Caki2 (cell line): ENCODE measurements at regions not wholly inside any gene's neighbourhood (a gene's known extent, or its start where the extent isn't known, plus 50 kb on each side); places are given as distances from the start of the nearest gene placed in this dataset.
A peak's percentile ranks its signal among the peaks of the same experiment; 100 is the strongest.

Source experiments
- DNase-seq: peaks from one replicate; pipeline ENCODE4 v3.0.0-alpha.2; 2015; ENCODE audit warnings: low read depth
- in situ Hi-C: cut with HindIII; loops from 2 replicates; pipeline ENCODE4 v1.10.0; 2016; ENCODE audit warnings: low sequenced_read_pairs, low pct_unique_long_range_greater_than_20kb, mixed read lengths

DNA sequence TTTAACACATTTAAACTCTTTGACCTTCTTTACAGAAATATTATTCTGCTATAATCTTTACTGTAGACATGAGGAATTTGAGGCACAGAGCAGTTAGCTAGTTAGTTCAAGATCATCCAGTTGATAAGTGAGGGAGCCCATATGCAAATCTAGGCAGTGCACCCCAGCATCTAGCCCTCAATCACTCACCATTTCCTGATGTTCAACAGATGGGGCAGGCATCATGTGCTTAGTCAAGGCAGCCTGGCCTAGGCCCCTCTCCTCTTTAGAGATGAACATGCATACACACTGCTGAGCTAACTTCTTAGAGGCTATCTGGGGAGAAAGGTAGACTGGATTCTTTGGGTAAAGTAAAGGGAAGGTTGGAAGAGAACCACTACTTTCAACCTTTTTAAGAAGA lies 206.8 kb upstream of the SLC24A2 start:
- in situ Hi-C loops = no loop called here
- no peak for DNase-seq

DNA sequence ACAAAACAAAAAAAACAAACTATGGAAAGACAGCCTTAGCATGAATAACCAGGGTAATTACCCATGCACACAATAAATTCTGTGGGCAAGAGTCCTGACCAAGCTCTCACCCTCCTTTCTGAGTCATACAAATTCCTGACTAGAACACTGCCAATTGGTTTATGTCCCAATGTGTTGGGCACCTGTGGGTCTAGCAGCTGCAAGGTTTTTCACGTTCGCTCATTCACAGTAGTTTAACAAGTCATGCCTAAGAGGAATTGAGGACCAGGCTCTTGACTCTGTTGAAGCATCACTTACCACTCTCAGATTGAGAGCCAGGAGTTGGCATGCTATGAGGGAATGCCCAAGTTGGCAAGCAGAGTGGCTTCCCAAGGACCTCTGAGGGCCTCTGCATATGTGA lies 205.5 kb upstream of the SLC24A2 start:
- DNase-seq = peak; percentile 69
- in situ Hi-C loops = no loop called here

DNA sequence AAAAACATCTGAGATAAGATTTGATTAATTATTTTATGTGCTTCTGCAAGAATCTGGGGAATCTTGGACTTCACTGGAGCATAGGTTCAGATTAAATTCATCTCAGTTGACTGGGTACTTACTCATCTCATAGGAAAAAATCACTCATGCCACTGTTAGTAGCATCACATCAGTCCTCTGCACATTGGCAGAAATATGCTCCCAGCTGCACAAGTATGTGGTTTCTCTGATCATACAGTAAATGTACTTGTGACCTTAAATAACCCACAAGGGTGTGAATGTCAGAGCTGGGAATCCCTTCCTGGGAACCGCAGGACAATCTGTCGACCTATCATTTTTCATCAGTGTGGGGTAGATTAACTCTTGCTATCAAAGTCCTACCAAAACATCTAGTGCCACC lies 203.7 kb upstream of the SLC24A2 start:
- DNase-seq = peak; percentile 42
- in situ Hi-C loops = no loop called here

GRCh38 chr9:19989213-19989612 lies 200.4 kb upstream of the SLC24A2 start:
- DNase-seq = no peak
- in situ Hi-C loops = no loop called here

DNA sequence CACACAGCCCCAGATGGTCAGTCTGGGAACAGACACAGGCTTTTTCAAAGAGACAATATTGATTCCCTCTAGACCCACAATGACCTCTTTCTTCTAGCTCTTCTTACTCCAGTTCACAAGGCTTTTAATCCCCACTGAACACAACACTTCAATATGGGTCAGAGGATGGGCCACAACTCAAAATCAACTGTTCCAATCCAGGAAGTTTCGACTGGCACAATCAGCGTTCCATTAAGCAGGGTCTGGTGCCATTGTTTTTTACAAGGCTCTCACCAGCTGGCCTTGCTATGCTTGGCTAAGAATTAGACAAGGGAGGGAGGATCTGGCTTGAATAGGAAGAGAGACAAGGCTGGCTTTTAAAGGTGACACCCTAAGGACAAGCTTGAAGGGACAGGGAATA lies 199.4 kb upstream of the SLC24A2 start:
- in situ Hi-C loops = no loop called here
- DNase-seq = no peak

GRCh38 chr9:19985081-19985480 lies 196.2 kb upstream of the SLC24A2 start:
- in situ Hi-C loops = no loop called here
- no peak for DNase-seq

- in situ Hi-C loops = no loop called here
Observed at GRCh38 chr9:19976226-19976625, 187.4 kb upstream of the SLC24A2 start.

GRCh38 chr9:19975499-19975898 lies 186.7 kb upstream of the SLC24A2 start:
- in situ Hi-C loops = no loop called here
- no peak for DNase-seq

More at GRCh38 chr9:19976226-19976625, 187.4 kb upstream of the SLC24A2 start:
- DNase-seq = no peak

DNA sequence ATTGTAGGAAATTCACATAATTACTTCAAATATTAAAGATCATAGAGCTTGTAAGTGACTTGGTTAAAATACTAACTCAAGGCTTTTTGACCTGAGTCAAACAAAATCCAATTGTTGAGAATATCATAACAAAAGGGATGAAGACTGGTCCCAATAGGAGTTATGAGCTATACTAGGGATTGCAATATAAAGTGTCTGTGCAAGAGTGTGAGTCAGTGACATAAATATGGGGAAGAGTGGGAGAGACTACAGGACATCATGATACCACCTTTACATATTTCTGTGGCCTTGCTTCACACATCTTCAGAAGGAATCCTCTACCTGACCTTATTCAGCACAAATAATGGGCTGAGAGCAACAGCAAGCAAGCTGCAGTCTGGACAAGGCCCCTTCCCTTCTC lies 180.9 kb upstream of the SLC24A2 start:
- in situ Hi-C loops = no loop called here
- DNase-seq = no peak

DNA sequence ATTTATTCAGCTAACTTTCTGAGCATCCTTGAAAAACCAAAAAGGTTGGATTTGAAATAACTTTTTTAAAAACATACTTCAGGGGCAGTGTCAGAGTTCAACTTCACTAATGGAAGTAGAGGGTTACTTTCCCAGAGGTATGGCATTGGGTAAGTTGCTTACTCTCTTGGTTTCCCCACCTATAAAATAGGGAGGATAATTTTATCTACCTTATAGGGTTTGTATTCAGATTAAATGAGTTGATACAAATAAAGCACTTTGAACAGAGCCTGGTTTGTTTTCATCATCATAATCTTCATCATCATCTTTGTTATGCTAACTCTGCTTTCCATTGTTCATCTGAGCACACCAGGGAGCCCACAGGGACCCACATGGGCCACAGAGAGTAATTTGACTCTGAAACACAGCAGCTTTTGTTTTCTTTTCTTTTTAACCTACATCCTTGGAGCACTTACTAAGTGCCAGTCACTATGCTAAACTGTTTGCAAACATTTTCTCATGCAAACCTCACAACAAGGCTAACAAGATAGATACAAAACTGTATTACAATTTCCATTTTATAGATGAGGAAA lies 179.1 kb upstream of the SLC24A2 start:
- no peak for DNase-seq
- in situ Hi-C loops = no loop called here

DNA sequence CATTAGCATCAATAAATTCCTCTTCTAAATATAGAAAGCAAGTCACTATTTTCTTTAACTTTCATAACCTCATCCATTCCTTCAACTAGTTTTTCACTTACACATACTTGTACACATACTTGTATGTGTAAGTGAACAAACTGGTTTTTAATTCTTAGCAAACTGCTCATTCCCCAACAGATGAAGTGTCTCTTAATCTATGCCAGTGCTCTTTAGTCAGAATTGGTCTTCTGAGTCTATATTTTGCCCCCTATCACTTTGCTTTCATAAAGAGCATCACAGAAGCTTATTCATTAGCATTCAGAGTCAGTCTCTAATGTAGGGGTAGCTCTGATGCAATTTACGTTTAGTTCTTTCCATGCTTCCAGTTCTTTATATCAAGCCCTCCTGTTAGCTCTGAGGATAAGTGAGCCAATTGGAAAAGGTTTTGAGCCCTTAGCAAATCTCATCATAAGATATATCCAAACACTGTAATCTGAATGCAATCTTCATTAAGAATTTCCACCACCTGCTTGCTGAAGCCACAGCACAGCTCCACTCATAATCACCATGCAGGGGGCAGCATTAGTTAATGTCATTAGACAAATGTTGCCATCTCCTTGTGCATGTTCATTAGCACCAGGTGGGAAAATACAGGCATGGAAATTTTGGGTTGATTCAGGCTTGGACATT lies 178.5 kb upstream of the SLC24A2 start:
- DNase-seq = no peak
- in situ Hi-C loops = no loop called here

- in situ Hi-C loops = no loop called here
- no peak for DNase-seq
Observed at GRCh38 chr9:19965336-19965735, 176.5 kb upstream of the SLC24A2 start.

GRCh38 chr9:19947996-19948395 lies 159.2 kb upstream of the SLC24A2 start:
- DNase-seq = no peak
- in situ Hi-C loops = no loop called here

DNA sequence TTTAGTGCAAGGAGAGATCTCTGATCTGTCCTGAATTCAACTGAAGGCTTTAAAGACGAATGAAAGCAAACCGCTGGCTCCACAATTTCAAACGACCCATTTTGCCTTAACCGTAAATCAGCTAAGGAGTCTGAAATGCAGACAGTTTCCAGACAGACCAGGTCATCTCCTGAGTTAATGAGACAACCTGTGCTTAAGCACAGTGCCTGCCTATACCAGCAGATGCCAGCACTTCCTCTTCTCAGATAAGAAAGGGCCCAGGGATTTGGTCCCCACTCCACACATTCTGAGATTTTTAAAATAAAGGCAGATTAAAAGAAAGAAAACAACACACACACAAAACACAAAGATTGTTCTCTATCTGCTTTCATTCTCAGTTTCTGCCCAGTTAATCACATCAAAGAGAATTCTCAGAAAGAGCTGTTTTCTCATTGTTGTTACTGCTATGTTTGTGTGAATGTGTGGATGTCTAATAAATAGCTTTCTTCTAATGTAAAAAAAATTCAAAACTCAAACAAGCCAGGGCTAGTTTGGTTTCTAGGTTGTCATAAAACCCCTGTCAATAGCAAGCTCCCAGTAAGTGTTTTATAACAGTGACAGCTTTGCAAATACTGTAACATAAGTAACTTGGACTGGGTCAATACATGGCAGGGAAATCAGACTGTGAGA lies 157.7 kb upstream of the SLC24A2 start:
- DNase-seq = no peak
- in situ Hi-C loops = no loop called here

DNA sequence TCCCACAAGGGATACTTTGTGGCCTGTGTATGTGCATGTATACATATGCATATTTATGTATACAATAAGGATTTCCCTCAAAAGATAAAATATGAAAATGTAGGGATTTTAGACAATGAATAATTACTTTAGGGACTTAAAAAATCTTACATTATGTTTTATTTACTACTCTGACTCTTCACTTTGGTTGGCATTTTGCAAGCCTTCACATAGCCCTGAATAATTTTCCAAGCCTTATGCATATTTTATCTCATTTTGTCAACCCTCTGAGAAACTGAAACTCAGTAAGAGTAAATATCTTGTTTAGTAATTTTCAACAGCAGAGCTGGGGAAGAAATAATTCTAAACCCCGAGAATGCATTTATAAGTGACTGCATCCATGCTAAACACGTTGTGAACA lies 153.0 kb upstream of the SLC24A2 start:
- in situ Hi-C loops = no loop called here
- no peak for DNase-seq

GRCh38 chr9:19940811-19941535 lies 152.1 kb upstream of the SLC24A2 start:
- in situ Hi-C loops = no loop called here
- no peak for DNase-seq

DNA sequence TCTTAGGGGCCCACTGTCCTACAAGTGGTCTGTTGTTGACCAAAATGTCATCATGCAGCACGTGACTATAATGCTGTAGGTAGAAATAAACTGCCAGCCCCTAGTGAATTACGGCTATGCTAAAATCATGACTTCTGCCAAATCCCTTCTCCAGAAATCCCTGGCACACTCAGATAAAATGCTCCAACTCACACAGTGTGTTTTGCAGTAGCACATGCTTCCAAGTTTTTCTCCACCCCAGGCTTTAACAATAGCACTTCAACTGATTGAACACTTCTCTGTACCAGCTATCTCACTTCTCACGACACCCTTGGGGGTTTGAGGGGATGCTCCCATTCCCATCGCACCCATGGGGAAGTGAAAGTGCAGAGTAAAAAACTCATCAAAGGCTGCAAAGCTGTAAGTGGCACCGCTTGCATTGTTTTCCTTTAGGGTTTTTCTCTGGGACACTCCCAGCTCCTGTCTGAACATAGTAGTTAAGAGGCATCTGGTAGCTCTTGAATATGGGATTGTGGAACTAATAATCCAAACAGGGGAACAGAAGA lies 151.0 kb upstream of the SLC24A2 start:
- in situ Hi-C loops = no loop called here
- no peak for DNase-seq

GRCh38 chr9:19938990-19939733 lies 150.3 kb upstream of the SLC24A2 start:
- in situ Hi-C loops = no loop called here
- DNase-seq = no peak
